Activated T-helper 2 cell treated with anti-CD3 and anti-CD28 coated beads, Interferon-gamma antibody, Interleukin-2, Interleukin-4, amounts not matched to agents 10 μg/mL and 5 μg/mL and 100 μg/mL, durations not matched to agents 14 hours and 24 hours and 36 hours (primary cell): ENCODE measurements at regions not wholly inside any gene's neighbourhood (a gene's known extent, or its start where the extent isn't known, plus 50 kb on each side); places are given as distances from the start of the nearest gene placed in this dataset.
"Not testable (repeated sequence)": the region's sequence is repeated elsewhere in the genome, so short reads cannot be mapped to it uniquely, and the experiment has no call there.

Experiments used
- DNase-seq: peaks from one replicate; pipeline ENCODE4 v3.0.0; 2021; ENCODE audit warnings: low spot score
- H3K27ac Mint-ChIP-seq: one replicate; pipeline ENCODE4 v1.8.0; 2021; ENCODE audit warnings: mixed read lengths
- H3K27me3 Mint-ChIP-seq: one replicate; pipeline ENCODE4 v1.8.0; 2021; ENCODE audit warnings: low read depth, mixed read lengths
- H3K36me3 Mint-ChIP-seq: one replicate; pipeline ENCODE4 v1.8.0; 2021; ENCODE audit warnings: low read depth, mixed read lengths
- H3K4me1 Mint-ChIP-seq: one replicate; pipeline ENCODE4 v1.8.0; 2021; ENCODE audit warnings: low read depth, mixed read lengths
- H3K4me3 Mint-ChIP-seq: one replicate; pipeline ENCODE4 v1.8.0; 2021; ENCODE audit warnings: low read depth, mild to moderate bottlenecking, moderate library complexity, mixed read lengths
- H3K9me3 Mint-ChIP-seq: one replicate; pipeline ENCODE4 v1.8.0; 2021; ENCODE audit warnings: mixed read lengths
- intact Hi-C: fragments of 100-400 bp; cut with micrococcal nuclease; formaldehyde crosslinking; loops from one replicate; pipeline ENCODE4 v1.15.1; 2023

DNA sequence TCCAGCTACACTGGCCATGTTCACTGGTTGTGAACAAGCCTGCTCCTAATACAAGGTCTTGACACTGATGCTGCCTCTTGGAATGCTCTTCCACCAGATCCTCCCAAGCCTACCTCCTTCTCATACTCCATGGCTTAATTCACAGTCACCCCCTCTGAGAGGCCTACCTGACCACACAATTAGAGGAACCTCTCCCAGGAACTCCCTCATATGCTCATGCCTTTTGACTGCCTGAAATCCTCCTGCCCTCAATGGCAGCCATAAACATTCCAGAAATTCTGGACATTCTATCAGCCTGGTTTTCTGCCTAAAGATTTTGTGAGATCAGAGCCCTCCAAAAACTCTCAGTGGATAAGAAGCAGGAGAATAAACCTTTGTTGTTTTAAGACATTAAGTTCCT lies 340.2 kb downstream of the C12orf75 start:
- no peaks in the 10 kb centered on the region for H3K27me3 Mint-ChIP-seq
- no peaks in the 10 kb centered on the region for H3K4me1 Mint-ChIP-seq
- intact Hi-C loops: no loop called here
- no peaks in the 10 kb centered on the region for H3K9me3 Mint-ChIP-seq
- DNase-seq: no peak
- H3K27ac Mint-ChIP-seq: no peak overlapping the region
- no peak overlapping the region for H3K4me3 Mint-ChIP-seq
- H3K36me3 Mint-ChIP-seq: no peaks in the 10 kb centered on the region

DNA sequence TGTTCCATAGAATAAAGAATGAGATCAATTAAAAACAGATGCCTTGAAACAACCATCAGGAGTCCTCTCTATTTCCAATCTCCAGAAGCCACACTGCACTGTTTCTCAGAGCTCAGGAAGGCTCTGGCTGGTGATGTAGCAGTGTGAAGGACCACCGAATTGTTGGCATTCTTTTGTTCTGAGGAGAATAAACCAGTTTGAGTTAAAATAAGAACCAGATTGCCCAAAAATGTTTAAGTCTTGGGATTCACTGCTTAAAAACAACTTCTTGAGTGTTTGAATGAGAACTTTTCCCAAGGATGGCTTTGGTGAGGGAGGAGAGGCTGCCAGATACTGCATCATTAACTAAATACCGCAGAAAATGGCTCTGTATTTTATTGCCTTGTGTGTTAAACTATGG lies 341.2 kb downstream of the C12orf75 start:
- Mint-ChIP-seq H3K9me3 (no peaks in the 10 kb centered on the region), H3K4me1 (no peaks in the 10 kb centered on the region), H3K27me3 (no peaks in the 10 kb centered on the region), H3K4me3 (no peak overlapping the region), H3K36me3 (no peaks in the 10 kb centered on the region), H3K27ac (no peak overlapping the region)
- no peak for DNase-seq
- intact Hi-C loops: no loop called here

DNA sequence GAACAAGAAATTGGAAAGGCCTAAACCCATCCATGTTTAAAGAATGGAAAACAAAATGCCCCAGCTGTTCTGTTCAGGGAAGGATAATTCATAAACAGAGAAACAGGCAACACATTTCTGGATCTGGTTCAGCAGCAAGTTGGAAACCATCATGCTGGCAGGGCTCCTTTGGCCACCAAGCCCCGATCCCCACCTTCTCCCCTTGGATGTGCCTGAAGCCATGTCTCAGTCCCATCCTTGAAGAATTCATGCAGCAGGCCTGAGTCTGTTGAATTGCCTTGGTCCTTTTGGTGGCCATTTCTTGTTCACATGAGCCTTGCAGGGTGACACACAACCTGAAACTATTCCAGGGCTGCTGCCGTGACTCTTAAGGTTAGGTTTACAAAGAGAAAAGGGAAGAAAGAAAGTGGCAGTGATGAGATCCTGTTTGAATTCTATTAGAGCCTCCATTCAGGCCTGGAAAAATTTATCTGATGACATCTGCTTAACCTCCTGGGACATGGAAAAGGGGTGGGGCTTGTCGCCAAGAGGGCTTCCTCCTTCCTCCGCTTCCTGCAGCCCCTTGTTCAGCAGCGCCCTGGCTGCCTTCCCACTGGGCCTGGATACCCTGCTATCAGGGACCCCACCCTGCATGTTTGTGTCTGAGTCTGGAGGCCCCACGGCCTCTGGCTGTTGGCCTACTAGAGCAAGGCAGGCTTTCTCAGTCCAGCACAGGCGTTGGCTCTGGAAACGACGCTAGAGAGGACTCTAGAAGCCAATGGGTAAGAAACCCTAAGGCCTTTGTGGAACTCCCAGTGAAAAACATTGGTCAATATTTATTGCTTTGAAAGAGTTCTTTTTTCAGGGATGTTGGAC lies 341.9 kb downstream of the C12orf75 start:
- H3K9me3 Mint-ChIP-seq: no peaks in the 10 kb centered on the region
- no peaks in the 10 kb centered on the region for H3K36me3 Mint-ChIP-seq
- DNase-seq: no peak
- H3K4me3 Mint-ChIP-seq: no peak overlapping the region
- intact Hi-C loops: no loop called here
- no peaks in the 10 kb centered on the region for H3K4me1 Mint-ChIP-seq
- no peaks in the 10 kb centered on the region for H3K27me3 Mint-ChIP-seq
- H3K27ac Mint-ChIP-seq: no peak overlapping the region

DNA sequence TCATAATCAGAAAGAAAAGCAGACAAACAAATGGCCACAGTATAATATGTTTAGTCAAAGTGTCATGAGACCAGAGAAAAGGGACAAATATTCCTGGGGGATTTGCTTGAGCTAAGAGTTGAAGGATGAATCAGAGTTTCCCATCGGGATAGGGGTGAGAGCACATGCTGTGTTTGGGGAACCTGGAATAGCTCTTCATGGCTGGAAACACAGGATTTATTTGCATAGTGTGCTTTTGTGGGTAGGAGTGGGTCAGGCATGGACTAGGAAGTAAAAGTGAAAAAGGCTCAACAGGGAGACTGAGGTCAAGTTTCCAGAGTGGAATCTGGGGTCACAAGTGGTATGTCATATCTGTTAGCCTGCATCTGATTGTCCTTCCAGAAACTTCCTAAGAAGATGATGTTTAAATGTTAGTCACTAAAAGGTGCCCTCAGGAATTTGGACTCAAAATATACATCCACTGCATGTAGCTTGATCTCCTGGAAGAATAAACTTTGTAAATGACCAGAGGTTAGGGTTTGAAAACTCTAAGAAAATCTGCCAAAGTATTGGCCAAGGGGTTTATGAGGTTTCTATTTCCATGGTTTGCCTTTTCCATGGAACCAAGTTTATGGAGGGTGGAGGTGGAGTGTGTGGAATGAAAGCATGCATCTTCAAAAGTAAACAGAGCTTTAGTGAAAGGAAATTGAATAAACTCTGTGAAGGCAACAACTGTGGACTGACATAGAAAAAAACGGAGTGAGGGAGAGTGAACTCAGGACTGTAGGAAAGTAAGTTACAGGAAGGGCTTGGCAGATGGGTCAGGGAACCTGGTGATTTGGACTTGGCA lies 344.6 kb downstream of the C12orf75 start:
- Mint-ChIP-seq H3K36me3 (no peaks in the 10 kb centered on the region), H3K27ac (no peak overlapping the region), H3K9me3 (no peaks in the 10 kb centered on the region), H3K4me3 (no peak overlapping the region), H3K4me1 (no peaks in the 10 kb centered on the region), H3K27me3 (no peaks in the 10 kb centered on the region)
- no peak for DNase-seq
- intact Hi-C loops: no loop called here

DNA sequence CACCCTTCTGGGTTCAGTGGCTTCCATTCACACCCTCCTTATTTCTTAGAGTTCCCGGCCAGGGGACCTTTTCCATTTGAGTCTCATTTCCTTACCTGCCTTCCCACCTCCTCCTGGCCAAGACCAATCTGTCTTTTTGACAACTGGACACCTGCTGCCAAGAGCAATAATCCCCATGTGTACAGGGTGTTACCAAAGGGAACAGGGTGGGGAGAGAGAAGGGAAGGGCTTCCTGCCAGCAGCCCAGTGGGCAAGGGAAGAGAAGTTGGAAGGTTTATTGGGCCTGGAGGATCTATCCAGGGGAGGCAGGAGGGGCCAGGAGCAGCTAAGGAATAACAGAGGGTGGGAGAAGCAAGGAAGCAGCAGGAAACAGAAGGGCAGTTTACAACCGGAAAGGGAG lies 346.2 kb downstream of the C12orf75 start:
- no peak overlapping the region for H3K27ac Mint-ChIP-seq
- no peaks in the 10 kb centered on the region for H3K27me3 Mint-ChIP-seq
- no peak for DNase-seq
- H3K9me3 Mint-ChIP-seq: no peaks in the 10 kb centered on the region
- no peak overlapping the region for H3K4me3 Mint-ChIP-seq
- intact Hi-C loops: no loop called here
- H3K4me1 Mint-ChIP-seq: no peaks in the 10 kb centered on the region
- no peaks in the 10 kb centered on the region for H3K36me3 Mint-ChIP-seq

DNA sequence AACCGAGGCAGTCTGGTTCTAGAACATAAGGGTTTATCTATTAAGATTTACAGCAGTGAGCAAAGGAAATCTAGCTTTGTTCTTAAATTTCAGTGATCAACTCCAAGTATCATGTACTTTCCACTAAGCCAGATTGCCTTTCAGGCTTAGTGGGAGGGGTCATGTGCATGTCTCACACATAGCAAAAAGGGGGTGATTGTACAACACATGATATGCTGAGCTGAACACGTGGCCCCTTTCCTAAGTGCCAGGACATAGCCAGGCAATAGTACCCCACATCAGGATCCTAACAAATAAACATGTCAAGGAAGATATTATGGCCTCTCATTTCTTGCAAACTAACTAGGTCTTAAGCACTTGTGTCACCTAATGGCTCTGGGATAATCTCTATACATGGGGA lies 347.2 kb downstream of the C12orf75 start:
- intact Hi-C loops: no loop called here
- Mint-ChIP-seq H3K4me3 (no peak overlapping the region), H3K36me3 (no peaks in the 10 kb centered on the region), H3K27ac (no peak overlapping the region), H3K9me3 (no peaks in the 10 kb centered on the region), H3K27me3 (no peaks in the 10 kb centered on the region), H3K4me1 (no peaks in the 10 kb centered on the region)
- DNase-seq: no peak

DNA sequence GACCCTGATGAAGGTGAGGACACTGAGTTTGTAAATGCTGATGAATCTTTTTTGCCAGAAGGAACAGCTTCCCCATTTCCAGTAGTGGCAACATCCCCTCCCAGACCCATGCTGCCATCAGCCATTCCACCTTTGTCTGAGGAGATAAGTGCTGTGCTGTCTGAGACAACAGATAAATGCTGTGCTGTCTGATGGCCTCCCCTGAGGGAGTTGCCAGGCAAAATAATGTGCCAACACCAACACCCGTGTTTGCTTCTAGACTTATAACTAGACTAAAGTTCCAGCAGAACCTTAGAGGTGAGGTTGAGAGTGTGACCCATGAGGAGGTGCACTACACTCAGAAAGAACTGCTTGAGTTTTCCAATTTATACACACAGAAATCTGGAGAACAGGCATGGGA lies 349.5 kb downstream of the C12orf75 start:
- H3K4me3 Mint-ChIP-seq: no peak overlapping the region
- H3K9me3 Mint-ChIP-seq: no peaks in the 10 kb centered on the region
- no peak for DNase-seq
- no peaks in the 10 kb centered on the region for H3K36me3 Mint-ChIP-seq
- H3K27me3 Mint-ChIP-seq: no peaks in the 10 kb centered on the region
- H3K4me1 Mint-ChIP-seq: no peaks in the 10 kb centered on the region
- intact Hi-C loops: no loop called here
- H3K27ac Mint-ChIP-seq: no peak overlapping the region

DNA sequence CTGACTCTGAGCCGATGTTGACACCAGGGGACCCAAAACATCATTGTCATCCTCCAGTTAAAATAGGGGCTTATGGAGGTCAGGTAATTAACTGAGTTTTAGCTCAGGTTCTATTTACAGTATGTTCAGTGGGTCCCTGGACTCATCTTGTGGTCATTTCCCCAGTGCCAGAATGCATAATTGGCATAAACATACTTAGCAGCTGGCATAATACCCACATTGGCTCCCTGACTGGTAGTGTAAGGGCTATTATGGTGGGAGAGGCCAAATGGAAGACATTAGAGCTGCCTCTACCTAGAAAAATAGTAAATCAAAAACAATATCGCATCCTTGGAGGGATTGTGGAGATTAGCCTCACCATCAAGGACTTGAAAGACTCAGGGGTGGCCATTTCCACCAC lies 350.9 kb downstream of the C12orf75 start:
- no peaks in the 10 kb centered on the region for H3K27me3 Mint-ChIP-seq
- H3K27ac Mint-ChIP-seq: no peak overlapping the region
- intact Hi-C loops: no loop called here
- no peaks in the 10 kb centered on the region for H3K4me1 Mint-ChIP-seq
- no peaks in the 10 kb centered on the region for H3K36me3 Mint-ChIP-seq
- DNase-seq: no peak
- H3K9me3 Mint-ChIP-seq: no peaks in the 10 kb centered on the region
- no peak overlapping the region for H3K4me3 Mint-ChIP-seq

DNA sequence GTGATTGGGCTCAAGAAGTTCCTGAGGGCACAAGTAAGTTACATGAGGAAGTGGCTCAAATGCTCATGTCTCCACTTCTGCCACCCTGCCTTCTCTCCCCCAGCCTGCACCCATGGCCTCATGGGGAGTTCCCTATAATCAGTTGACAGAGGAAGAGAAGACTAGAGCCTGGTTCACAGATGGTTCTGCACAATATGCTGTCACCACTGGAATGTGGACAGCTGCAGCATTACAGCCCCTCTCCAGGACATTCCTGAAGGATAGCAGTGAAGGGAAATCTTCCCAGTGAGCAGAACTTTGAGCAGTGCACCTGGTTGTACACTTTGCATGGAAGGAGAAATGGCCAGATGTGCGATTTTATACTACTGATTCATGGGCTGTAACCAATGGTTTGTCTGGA lies 352.3 kb downstream of the C12orf75 start:
- H3K9me3 Mint-ChIP-seq, H3K36me3 Mint-ChIP-seq, DNase-seq, intact Hi-C loops, H3K27ac Mint-ChIP-seq, H3K27me3 Mint-ChIP-seq, H3K4me3 Mint-ChIP-seq, H3K4me1 Mint-ChIP-seq: not testable (repeated sequence)

DNA sequence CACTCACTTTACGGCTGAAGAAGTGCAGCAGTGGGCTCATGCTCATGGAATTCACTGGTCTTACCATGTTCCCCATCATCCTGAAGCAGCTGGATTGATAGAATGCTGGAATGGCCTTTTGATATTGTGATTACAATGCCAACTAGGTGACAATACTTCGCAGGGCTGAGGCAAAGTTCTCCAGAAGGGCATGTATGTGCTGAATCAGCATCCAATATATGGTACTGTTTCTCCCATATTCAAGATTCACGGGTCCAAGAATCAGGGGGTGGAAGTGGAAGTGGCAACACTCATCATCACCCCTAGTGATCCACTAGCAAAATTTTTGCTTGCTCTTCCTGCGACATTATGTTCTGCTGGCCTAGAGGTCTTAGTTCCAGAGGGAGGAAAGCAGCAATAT lies 353.3 kb downstream of the C12orf75 start:
- DNase-seq, H3K27ac Mint-ChIP-seq, H3K9me3 Mint-ChIP-seq, H3K4me1 Mint-ChIP-seq, H3K36me3 Mint-ChIP-seq, H3K4me3 Mint-ChIP-seq, intact Hi-C loops, H3K27me3 Mint-ChIP-seq: not testable (repeated sequence)

DNA sequence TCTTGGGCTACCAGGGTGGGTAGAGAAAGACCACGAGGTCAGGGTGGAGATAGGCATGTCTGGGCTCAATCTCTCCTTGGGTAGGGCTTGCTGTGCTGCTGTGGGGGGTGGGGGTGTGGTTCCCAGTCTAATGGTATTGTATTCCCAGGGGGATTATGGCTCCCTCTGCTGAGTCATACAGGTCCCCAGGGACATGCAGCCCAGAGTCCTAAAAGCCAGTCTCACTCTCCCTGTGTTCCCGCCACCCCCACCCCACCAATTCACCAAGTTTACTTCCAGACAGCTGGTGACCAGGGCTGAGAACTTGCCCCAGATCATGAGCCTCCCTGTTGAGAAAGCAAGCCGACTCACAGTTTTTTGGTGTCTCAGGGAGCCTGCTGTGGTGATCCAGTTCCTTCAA lies 367.6 kb downstream of the C12orf75 start:
- Mint-ChIP-seq H3K4me3 (no peak overlapping the region), H3K27me3 (no peaks in the 10 kb centered on the region), H3K36me3 (no peaks in the 10 kb centered on the region), H3K27ac (no peak overlapping the region), H3K4me1 (no peaks in the 10 kb centered on the region), H3K9me3 (peaks cover 3% of the 10 kb centered on the region)
- no peak for DNase-seq
- intact Hi-C loops: no loop called here

DNA sequence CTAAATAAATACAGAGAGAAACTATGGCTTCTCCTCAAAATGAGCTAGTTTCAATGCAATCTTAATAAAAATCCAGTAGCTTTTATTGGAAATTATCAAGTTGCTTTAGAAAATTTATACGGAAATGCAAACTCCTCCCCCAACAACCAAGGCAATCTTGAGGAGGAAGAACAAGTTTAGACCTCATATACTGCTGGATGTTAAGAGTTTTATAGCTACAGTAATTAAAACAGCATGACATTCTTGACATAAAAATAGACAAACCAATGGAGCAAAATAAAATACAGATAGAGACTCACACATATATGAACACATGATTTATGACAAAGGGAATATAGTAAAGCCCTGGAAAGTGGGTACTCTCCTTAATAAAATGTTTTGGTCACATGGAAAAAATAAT lies 368.7 kb downstream of the C12orf75 start:
- Mint-ChIP-seq H3K4me1 (no peaks in the 10 kb centered on the region), H3K27me3 (no peaks in the 10 kb centered on the region), H3K9me3 (peaks cover 3% of the 10 kb centered on the region), H3K27ac (no peak overlapping the region), H3K36me3 (no peaks in the 10 kb centered on the region), H3K4me3 (no peak overlapping the region)
- no peak for DNase-seq
- intact Hi-C loops: no loop called here

DNA sequence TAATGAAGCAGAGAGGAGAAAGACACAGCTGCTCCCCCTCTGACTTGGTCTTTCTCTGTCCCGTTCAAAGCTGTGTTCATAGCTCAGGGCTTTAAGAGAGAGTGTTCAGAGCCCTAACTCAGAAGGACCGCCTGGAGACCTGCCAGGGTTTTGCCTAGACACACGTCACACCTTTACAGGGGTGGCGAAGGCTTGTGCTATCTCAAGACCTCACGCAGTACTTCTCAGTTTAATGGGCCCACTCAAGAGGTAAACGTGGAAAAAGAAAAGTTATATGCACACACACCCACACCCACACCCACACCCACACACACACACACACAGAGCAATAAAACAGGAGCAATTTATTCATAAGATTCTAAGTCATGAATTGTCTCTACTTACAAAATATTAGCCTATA lies 374.3 kb downstream of the C12orf75 start:
- no peaks in the 10 kb centered on the region for H3K4me1 Mint-ChIP-seq
- no peaks in the 10 kb centered on the region for H3K9me3 Mint-ChIP-seq
- no peaks in the 10 kb centered on the region for H3K27me3 Mint-ChIP-seq
- no peaks in the 10 kb centered on the region for H3K36me3 Mint-ChIP-seq
- H3K4me3 Mint-ChIP-seq: no peak overlapping the region
- intact Hi-C loops: no loop called here
- DNase-seq: no peak
- no peak overlapping the region for H3K27ac Mint-ChIP-seq
